ENCODE measurements at regions not wholly inside any gene's neighbourhood (a gene's known extent, or its start where the extent isn't known, plus 50 kb on each side); places are given as distances from the start of the nearest gene placed in this dataset.
A peak's percentile ranks its signal among the peaks of the same experiment; 100 is the strongest.
"Not testable (repeated sequence)": the region's sequence is repeated elsewhere in the genome, so short reads cannot be mapped to it uniquely, and the experiment has no call there.

DNA sequence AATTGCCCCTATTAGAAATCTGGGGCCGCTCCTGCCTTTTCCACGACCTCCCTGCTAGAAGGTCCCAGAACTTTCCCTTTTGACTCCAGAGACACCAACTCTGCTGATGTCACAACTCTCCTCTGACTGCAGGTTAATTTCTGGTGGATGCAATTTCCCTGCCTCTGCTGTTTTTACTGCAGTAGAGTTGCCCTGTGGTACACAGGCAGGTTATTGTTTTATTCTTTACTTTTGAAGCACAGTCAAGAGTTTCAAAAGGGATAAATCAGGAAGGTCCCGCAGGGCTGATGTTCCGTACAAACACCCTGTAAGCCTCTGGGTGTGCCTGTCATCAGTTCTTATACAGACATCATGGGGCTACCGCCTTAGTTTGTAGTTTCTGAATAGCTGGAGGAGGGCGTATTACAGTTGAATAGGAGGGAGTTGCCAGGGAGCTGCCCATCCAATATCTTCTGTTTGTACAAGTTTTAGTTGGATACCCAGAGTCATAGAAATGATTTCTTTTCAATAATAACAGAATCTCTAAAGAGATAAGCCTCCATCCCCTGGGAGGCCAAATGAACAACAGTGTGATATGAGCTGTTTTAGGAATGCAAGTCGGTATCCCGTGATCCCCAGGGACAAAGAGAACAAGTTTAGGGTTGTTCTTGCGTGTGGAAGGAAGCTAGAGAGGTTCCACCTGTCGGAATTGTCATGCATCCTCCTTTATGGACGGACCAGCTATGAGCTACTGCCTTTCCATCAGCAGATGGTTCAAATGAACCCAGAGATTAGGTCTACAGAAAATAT lies 108.4 kb upstream of the COPS8 start:
- DNase-seq = no peak

- no peak for DNase-seq
Measured at GRCh38 chr2:236977852-236978398, 107.8 kb upstream of the COPS8 start.

DNA sequence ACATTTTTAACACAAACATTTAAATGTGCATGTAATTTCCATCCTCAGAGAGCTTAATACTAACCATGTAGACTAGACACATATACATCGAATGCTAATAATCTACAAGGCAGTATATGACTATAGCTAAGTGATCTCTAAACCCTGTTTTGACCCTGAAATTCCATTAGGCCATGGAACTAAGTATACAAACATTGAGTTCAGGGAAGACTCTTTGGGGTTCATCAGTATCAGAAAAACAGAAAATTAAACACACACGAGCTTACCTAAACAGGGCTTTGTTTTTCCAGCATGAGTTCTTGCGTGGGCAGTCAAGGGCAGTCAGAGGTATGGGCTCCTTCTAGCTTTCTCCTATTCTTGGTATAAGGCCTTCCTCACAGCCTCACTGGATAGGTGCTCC lies 106.0 kb upstream of the COPS8 start:
- DNase-seq = no peak

DNA sequence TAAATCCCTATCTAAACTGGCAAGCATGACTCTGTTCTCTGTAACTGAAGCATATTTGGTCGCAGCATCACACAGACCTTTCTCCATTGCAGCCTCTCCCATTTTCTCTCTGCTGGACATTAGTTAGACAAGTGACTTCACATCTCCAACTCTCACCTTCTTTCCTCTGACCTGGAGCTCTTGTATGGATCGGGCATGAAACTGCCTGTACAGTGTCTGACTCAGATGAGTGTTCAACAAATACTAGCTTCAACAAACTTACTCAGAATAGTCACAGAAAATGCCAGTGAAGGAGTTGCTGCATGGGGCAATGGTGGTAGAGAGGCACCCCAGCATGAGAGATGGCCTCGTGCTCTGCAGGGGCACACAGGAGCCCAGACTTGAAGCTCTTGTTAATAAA lies 104.7 kb upstream of the COPS8 start:
- DNase-seq = no peak

DNA sequence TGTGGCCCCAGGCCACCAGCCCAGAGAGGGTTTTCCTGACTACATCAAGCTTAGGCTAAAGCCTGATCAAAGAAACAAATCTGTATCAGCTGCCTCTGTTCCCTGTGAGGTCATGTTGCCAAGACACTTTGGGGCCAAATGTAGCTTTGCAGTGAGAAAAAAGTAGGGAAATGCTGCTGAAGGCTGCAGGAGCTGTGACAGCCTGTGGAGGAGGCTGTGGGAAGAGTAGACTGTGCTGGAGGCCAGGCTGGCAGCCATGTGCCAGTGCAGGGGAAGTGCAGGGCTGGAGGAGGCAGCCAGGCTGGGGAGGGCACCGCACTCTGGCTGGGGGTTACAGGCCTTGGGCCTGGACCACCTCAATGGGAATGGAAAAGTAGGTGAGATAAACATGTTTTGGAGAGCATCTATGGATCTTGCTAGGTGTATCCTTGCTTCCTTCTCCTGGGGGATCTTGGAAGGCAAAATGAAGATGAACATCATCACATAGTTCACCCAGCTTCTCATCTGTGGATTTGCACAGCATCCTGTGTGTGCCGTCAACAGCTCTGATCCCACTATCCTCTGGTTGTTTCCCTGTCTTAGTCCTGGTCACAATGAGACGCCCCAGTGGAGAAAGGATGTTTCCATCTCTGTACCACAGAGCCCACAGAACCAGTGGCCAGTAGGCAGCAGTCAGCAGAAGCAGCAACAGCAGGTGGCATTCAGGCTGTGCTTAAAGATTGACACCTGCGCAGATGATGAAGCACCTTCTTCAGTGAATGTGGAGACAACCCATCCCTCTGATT lies 103.8 kb upstream of the COPS8 start:
- no peak for DNase-seq

DNA sequence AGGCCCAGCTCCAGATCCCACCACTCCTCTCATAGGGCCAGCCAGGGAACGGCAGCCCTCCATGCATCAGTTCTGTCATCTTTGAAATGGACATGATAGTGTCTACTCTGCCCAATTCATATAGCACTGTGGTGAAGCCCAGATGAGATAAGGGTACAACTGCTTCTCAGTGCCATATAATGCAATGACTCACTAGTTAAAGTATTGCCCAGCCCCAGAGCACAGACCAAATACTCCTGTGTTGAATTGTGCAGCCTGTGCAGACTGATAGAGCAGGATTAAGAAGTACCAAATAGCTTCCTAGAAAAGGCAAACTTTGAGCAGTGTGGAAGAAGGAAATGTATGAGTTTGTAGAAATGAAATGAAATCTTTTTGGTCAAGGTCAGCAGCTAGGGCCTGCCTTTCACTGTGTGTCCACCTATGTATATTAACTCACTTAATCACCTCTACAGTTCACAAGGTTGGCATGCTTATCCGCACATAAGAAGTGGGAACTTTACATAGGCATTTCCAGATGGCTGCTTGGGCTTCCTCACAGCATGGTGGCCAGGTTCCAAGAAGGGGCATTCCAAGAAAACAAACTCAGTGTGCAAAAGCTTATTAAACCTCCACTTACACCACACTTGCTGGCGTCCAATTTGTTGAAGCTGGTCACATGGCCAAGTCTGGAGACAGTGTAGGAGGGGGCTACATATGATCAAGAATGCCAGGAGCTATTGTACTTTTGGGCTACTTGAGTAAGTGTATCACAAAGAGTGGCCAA lies 102.8 kb upstream of the COPS8 start:
- no peak for DNase-seq

DNA sequence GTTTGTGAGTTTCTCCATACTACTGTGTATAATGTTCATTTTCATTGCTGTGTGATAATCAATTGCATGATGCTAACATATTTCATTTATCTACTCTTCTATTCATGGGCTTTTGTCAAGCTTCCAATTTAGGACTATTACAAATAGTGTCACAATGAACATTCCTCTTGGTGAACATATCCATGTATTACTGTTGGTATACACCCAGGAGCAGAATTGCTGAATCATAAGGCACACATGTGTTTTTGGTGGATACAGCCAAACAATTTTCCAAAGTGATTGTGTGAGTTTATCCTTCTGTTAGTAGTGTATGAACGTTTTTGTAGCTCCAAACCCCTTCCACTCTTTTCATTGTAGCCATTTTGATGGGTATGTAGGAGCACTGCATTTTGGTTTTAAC lies 101.6 kb upstream of the COPS8 start:
- no peak for DNase-seq

GRCh38 chr2:236985761-236986339 lies 99.8 kb upstream of the COPS8 start:
- DNase-seq = no peak

DNA sequence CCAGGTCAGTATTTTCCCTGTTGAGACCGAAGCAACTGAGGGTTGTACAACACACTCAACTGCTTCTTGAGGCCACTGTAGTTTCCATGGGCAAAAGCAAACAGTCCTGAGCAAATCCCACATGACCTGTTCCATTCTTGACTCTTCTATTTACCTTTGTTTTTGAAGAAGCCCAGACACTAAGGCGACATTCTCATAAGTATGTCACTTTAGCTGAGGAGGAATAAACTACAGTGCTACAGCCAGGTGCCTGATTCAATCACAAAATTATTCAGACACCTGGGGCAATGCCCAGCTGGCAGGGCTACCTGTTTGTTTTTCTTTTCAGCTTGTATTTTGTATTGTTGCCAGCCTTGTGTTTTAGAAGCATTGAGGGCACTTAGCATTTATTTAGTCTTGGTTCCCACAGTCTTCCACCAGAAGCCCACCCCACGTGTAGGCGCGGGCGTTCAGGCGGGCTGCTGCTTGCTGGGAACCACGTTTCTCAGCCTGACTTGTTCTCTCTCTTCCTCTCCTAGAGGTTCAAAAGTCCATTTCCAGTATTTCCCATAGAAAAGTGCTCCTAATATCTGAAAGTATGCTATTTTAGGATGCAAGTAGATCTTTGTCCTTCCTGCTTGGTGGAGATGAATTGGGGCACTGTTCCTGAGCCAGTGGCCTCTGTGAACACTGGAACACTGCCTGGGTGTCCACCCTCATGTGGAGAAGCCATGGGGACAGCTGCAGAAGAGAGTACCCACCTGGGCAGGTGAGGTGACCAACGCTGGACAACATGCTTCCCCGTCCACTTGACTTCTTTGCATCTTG lies 99.0 kb upstream of the COPS8 start:
- DNase-seq = no peak

DNA sequence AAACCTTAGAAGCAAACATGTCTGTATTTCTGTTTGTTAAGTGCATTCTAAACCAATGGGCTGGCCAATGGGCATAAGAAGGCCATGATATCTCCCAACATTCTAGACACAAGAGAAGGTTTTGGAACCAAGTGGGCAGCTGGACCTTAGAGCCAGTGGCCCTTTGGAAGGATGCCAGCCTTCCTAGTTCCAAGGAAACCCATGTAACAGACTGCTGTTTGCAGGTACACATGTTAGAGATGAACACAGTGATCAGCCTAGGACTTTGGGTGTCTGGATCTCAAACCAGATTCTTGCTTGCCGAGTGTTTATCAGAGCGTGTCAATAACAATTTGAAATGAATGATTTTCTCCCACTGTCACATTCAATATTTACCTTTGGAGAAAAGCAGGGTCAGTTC lies 97.5 kb upstream of the COPS8 start:
- no peak for DNase-seq

GRCh38 chr2:236988690-236989624 lies 96.7 kb upstream of the COPS8 start:
- peak; percentile 79 for DNase-seq

DNA sequence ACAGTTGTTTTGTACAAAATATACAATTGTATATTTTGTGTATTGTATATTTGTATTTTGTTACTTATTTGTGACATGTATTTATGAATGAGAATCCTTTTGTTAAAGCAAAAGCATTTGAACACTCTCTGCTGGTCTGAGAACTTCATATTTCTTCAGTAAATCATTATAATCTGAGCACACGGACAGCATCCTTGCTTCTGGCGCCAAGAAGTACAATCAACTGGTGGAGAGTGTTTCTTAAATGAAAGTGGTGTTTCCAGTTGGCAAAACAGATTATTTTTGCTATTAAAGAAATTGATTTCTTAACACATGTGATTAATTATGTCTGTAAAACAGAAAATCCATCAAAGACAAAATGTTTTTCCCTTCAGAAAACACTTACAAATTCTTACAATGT lies 95.1 kb upstream of the COPS8 start:
- no peak for DNase-seq

DNA sequence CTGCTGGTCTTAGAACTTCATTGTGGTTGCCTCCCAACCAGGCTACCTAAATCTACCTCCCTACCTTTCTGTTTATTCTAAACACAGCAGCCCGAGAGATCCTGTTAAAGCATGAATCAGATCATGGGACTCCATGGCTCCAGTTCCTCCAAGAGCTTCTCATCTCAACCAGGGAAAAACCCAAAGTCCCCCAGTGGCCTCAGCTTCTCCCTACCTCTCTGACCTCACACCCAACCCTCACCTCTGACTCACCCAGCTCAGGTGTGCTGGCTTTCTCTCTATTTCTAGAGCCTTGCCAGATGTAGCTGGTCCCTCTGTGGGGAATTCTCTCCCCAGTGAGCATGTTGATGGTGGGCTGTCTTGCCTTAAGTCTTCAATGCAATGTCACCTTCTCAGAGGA lies 93.8 kb upstream of the COPS8 start:
- no peak for DNase-seq

- DNase-seq = no peak
Measured at GRCh38 chr2:236993286-236993685, 92.4 kb upstream of the COPS8 start.

DNA sequence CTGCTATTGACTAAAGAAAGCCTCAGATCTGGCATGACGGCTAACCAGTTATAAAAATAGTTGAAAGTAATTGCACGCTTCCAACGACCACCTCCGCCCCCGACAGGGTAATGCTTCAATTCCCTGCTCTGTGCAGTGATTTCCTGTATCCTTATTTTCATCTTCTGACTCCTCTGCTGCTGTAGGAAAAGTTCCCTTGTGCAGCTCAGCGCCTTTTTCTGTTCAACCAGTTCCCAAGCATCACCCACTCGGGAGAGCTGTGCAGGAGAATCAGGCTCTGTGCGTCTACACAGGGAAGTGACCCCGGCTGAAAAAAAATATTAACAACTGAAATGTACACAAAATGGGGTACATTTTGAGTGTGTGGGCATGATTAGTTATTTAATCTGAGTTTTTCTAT lies 91.3 kb upstream of the COPS8 start:
- no peak for DNase-seq

DNA sequence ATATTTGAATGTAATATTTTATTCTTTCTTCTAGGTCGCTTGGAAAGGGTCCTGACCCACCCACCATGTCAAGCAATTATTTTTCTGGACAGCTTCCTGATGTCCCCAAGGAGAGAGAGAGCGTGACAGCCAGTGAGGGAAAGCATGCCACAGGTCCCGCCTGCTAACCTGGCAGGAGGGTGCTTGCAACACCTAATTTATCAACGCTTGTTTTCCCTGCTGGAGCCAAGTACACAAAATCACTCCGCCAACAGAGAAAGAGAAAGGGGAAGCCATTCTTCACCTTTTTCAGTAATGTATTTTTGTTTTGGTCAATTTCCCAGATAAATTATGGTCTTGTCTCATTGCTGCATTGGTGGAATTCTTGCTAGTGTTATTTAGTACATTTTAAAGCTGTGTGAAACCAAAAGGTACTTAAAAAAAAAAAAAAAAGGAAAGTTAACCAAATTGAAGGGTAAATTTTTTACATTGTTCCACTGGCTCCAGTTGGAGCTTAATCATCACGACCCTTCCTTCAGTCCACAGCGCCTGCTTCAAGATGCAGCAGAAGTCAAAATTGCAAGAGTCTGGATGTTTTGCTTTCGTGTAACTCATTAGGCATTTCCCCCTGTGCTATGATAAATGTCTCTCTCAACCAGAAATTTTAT lies 88.5 kb upstream of the COPS8 start:
- no peak for DNase-seq

GRCh38 chr2:236998236-236998635 lies 87.5 kb upstream of the COPS8 start:
- DNase-seq = no peak

GRCh38 chr2:236998758-236999157 lies 86.9 kb upstream of the COPS8 start:
- DNase-seq = no peak

DNA sequence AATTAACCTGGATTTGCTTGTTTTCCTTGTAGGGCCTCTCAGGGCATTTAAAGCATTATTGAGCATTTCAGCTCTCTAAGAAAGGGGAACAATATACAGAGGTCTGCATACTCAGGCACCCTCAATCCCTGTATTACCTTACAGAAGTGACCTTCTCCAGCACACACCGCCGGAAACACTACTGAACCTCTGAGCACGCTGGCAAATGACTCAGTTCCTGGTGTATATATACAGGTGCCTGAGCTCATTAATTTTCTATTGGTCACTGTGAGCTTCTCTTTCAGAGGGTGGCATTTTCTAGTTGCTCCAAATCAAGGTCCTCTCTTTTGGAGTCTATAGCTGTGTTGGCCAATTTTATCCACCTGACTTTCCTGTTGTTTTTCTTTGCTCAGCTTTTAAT lies 85.2 kb upstream of the COPS8 start:
- no peak for DNase-seq

DNA sequence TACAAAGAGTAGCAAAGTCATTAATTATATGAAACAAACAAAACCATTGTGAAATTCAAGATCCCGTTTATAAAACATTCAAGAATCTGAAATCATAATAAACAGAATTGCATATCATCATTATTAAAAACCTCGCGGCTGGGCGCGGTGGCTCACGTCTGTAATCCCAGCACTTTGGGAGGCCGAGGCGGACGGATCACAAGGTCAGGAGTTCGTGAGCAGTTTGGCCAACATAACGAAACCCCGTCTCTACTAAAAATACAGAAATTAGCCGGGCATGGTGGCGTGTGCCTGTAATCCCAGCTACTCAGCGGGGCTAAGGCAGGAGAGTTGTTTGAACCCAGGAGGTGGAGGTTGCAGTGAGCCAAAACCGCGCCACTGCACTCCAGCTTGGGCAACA lies 80.3 kb upstream of the COPS8 start:
- DNase-seq = not testable (repeated sequence)

Measured in hindlimb muscle (tissue), 1 donor.